GM12878 (cell line): ENCODE measurements at regions not wholly inside any gene's neighbourhood (a gene's known extent, or its start where the extent isn't known, plus 50 kb on each side); places are given as distances from the start of the nearest gene placed in this dataset.

ENCODE experiments used
- CBX5 ChIP-seq: sonication (generic); IDR thresholded peaks from 2 replicates; pipeline ENCODE4 v1.6.1; 2016; ENCODE audit warnings: low read depth, moderate library complexity, mild to moderate bottlenecking, inconsistent platforms
- CHD4 ChIP-seq: fragments of 200-600 bp; sonication (generic); IDR thresholded peaks from 2 replicates; pipeline ENCODE4 v1.6.1; 2016; ENCODE audit warnings: mild to moderate bottlenecking
- NFYB ChIP-seq: IDR thresholded peaks from 2 replicates; pipeline ENCODE4 v1.6.1; 2011; ENCODE audit warnings: low read depth, mild to moderate bottlenecking, low read length, improper control_type of control experiment, moderate library complexity; ENCODE audit not compliant: insufficient read depth
- RFX5 ChIP-seq: IDR thresholded peaks from 2 replicates; pipeline ENCODE4 v1.6.1; 2011; ENCODE audit warnings: low read depth, low read length, improper control_type of control experiment
- SMAD1 ChIP-seq: fragments of 450-650 bp; IDR thresholded peaks from 2 replicates; pipeline ENCODE4 v1.6.1; 2018; ENCODE audit warnings: mild to moderate bottlenecking, low read depth; ENCODE audit not compliant: partially characterized antibody
- ZNF622 ChIP-seq: fragments of 450-650 bp; IDR thresholded peaks from 2 replicates; pipeline ENCODE4 v1.6.1; 2017; ENCODE audit warnings: mild to moderate bottlenecking, inconsistent platforms
- TF ChIP-seq, protein P1 (sequence below): fragments of 450-650 bp; formaldehyde crosslinking; IDR thresholded peaks from 2 replicates; pipeline ENCODE4 v1.4.0; 2020; ENCODE audit warnings: mild to moderate bottlenecking, moderate library complexity
- TF ChIP-seq, protein P2 (sequence below): IDR thresholded peaks from 2 replicates; pipeline ENCODE4 v1.6.1; 2011; ENCODE audit warnings: borderline replicate concordance, low read depth, mild to moderate bottlenecking, moderate library complexity, mixed read lengths, low read length; ENCODE audit not compliant: insufficient read depth; ENCODE audit errors: extremely low read length

DNA sequence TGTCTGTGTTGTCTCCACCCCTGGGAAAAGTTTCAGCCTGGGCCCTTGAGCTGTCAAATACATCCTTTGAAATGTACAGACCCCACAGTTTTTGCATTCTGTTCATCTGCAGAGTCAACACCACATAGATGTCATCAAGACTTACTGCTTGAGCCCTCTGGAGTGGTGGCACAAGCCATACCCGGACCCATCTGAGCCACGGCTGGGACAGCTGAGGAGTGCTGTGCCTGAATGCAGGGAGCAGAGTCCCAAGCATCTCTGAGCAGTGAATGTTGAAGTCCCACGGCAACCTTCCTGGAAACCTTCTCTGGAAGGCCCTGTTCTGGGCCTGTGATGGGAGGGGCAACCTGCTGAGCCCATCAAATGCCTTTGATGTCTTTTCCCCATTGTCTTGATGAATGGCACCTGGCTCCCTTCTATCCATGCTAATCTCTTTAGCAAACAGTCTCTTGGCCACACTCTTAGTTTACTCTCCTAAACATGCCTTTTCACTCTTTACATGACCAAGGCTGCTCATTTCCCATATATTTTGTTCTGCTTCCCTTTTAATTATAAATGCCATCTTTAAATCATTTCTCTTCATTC, 92.5 kb downstream of the ATPSCKMT start (continued):
- TF ChIP-seq, protein P1, sequence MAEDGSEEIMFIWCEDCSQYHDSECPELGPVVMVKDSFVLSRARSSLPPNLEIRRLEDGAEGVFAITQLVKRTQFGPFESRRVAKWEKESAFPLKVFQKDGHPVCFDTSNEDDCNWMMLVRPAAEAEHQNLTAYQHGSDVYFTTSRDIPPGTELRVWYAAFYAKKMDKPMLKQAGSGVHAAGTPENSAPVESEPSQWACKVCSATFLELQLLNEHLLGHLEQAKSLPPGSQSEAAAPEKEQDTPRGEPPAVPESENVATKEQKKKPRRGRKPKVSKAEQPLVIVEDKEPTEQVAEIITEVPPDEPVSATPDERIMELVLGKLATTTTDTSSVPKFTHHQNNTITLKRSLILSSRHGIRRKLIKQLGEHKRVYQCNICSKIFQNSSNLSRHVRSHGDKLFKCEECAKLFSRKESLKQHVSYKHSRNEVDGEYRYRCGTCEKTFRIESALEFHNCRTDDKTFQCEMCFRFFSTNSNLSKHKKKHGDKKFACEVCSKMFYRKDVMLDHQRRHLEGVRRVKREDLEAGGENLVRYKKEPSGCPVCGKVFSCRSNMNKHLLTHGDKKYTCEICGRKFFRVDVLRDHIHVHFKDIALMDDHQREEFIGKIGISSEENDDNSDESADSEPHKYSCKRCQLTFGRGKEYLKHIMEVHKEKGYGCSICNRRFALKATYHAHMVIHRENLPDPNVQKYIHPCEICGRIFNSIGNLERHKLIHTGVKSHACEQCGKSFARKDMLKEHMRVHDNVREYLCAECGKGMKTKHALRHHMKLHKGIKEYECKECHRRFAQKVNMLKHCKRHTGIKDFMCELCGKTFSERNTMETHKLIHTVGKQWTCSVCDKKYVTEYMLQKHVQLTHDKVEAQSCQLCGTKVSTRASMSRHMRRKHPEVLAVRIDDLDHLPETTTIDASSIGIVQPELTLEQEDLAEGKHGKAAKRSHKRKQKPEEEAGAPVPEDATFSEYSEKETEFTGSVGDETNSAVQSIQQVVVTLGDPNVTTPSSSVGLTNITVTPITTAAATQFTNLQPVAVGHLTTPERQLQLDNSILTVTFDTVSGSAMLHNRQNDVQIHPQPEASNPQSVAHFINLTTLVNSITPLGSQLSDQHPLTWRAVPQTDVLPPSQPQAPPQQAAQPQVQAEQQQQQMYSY: no peak
- no peak for TF ChIP-seq SMAD1
- no peak for TF ChIP-seq CBX5
- no peak for TF ChIP-seq NFYB
- no peak for TF ChIP-seq ZNF622
- TF ChIP-seq CHD4: no peak
- TF ChIP-seq RFX5: no peak
- TF ChIP-seq, protein P2, sequence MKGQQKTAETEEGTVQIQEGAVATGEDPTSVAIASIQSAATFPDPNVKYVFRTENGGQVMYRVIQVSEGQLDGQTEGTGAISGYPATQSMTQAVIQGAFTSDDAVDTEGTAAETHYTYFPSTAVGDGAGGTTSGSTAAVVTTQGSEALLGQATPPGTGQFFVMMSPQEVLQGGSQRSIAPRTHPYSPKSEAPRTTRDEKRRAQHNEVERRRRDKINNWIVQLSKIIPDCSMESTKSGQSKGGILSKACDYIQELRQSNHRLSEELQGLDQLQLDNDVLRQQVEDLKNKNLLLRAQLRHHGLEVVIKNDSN: no peak
